ENCODE measurements at regions not wholly inside any gene's neighbourhood (a gene's known extent, or its start where the extent isn't known, plus 50 kb on each side); places are given as distances from the start of the nearest gene placed in this dataset.

- TF ChIP-seq CTCF (IDR thresholded peaks at IDR 0.05) (no peak), ZFX (IDR thresholded peaks at IDR 0.05; ENCODE audit: borderline replicate concordance) (no peak)
Observed at GRCh38 chr5:29162297-29162696, 2031.2 kb upstream of the CDH6 start.
